Skeletal muscle satellite cell (primary cell): ENCODE measurements at regions not wholly inside any gene's neighbourhood (a gene's known extent, or its start where the extent isn't known, plus 50 kb on each side); places are given as distances from the start of the nearest gene placed in this dataset.

ENCODE experiments used
- H3K27me3 ChIP-seq: 2 replicates; pipeline ENCODE4 v1.7.0; 2013; ENCODE audit warnings: low read length; ENCODE audit not compliant: control insufficient read depth, insufficient read depth
- H3K36me3 ChIP-seq: 2 replicates; pipeline ENCODE4 v1.7.0; 2013; ENCODE audit warnings: mild to moderate bottlenecking, control low read depth, low read length; ENCODE audit not compliant: insufficient read depth
- H3K4me1 ChIP-seq: 2 replicates; pipeline ENCODE4 v1.7.0; 2013; ENCODE audit warnings: low read length; ENCODE audit not compliant: control insufficient read depth, insufficient read depth
- H3K4me2 ChIP-seq: 2 replicates; pipeline ENCODE4 v1.7.0; 2013; ENCODE audit warnings: mild to moderate bottlenecking, low read length
- H3K4me3 ChIP-seq: 2 replicates; pipeline ENCODE4 v1.7.0; 2013; ENCODE audit warnings: low read length
- H3K9ac ChIP-seq: 2 replicates; pipeline ENCODE4 v1.7.0; 2013; ENCODE audit warnings: mild to moderate bottlenecking, low read depth, low read length, moderate library complexity
- H3K9me3 ChIP-seq: replicated peaks from 2 replicates; pipeline ENCODE4 v1.7.0; 2013; ENCODE audit warnings: mild to moderate bottlenecking, control low read depth, low read length

DNA sequence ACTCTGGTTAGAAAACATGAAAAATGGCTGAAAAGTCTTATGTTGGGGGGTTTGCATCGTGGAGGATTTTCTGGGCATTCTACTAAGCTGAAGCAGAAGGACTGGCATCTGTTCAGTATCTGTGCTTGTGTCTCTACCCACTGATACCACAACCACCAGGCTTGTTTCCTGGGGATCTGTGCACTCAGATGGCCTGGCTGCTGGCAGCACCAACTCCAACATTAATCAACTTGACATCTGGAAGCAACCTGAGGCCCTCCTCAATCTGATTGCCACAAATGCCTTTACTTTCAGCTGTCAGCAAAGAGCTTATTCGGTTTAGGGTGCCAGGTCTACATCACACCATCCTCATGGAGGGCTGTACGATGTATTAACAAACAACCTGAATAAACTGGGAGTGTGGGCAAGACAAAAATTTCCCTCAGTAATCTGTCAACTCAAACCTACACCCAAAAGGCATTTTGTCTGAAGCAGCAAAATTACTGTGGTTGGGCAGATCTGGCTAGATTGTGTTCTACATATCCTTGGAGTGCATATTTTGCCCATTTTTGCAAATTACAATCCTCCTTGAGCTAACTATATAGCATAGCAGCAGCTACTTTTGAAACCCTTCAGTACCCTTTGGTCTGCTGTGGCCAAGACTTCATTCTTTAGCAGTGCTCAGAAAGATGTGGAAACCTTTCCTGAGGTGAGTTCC lies 74.6 kb downstream of the FOXD1 start:
- Histone ChIP-seq H3K9ac (peak overlapping the region; percentile 61), H3K27me3 (no peaks in the 10 kb centered on the region), H3K36me3 (no peaks in the 10 kb centered on the region), H3K4me2 (peak overlapping the region; percentile 30), H3K9me3 (no peaks in the 10 kb centered on the region), H3K4me3 (no peak overlapping the region), H3K4me1 (peaks cover 77% of the 10 kb centered on the region)

DNA sequence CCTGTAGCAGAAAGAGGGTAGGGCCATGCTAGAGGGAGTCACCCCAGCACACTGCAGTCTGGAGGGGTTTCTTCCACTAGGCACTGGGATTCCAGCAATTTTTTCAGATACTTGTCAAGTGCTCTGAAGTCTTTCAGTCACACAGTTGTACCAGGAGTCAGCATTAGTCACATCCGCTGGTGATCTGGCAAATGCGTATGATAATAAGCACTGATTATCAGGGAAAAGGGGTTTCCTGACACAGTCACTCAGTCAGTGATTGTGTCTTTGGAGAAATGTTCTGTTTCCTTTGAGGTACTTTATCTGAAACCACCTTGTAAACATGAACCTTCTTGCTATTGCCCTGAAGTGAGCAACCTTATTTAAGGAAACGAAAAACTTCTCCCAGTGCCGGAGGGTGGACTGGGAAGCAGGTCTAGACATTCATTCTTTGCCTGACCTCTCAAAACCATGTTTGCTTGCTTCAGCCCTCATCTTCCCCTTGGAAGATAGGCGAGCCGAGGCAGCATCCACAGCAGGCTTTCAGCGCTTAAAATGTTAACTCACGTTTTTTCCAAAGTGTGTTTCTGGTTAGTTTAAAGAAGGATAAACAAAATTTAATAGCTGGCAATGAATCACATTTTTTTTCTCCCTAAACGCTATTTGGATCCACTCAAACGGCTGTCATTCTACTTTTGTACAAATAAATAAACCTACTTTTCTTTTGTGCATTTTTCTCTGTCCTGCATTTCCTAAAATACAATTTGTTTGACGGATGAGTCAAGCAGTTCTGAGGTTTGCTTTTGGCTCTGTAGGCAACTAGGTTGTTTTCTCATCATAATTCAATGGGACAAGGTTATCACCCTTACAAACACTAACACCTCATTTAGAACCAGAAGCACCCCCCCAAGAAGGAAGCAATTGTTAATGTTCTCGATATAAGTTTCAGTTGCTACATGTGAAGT lies 77.7 kb downstream of the FOXD1 start:
- H3K4me2 ChIP-seq = peak overlapping the region; percentile 80
- peak overlapping the region; percentile 84 for H3K9ac ChIP-seq
- H3K27me3 ChIP-seq = no peaks in the 10 kb centered on the region
- peak overlapping the region; percentile 51 for H3K4me3 ChIP-seq
- no peaks in the 10 kb centered on the region for H3K36me3 ChIP-seq
- no peaks in the 10 kb centered on the region for H3K9me3 ChIP-seq
- peaks cover 63% of the 10 kb centered on the region for H3K4me1 ChIP-seq

DNA sequence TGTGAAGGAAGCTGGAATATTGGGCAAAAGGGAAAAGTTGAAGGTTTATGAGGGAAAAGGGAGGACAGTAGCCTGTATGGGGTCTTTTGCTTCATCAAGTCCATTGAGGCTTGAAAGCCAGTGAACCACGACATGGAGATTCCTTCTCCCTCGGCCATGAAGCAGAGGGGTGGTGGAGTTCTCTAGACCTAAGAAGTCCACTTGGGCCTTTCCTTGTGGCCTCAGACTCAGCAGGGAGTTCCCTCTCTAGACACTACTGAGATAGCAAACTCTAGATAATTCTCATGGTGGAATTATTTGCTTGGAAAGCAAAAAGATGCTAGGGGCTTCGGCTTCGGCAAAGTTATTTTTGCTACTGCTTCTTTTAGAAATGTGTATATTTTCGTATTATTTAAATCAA lies 78.5 kb downstream of the FOXD1 start:
- H3K4me2 ChIP-seq = peak overlapping the region; percentile 80
- peak overlapping the region; percentile 64 for H3K9ac ChIP-seq
- no peaks in the 10 kb centered on the region for H3K9me3 ChIP-seq
- H3K36me3 ChIP-seq = no peaks in the 10 kb centered on the region
- peaks cover 64% of the 10 kb centered on the region for H3K4me1 ChIP-seq
- H3K4me3 ChIP-seq = no peak overlapping the region
- H3K27me3 ChIP-seq = no peaks in the 10 kb centered on the region

DNA sequence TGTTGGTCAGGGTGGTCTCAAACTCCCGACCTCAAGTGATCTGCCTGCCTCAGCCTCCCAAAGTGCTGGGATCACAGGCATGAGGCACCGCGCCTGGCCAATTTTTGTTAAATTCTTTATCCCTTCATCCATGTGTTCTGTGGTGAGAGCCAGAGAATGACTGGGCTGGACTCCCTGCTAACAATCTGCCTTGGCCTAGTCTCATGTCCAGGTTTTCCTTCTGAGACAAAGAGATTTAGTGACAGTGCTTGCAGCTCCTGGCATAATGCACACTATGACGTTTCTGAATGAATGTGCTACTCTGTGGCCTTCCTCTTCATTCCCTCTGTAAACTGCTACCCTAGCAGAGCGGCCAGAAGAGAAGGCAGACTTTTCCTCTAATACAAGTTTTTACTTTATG lies 79.3 kb downstream of the FOXD1 start:
- Histone ChIP-seq H3K9ac (no peak overlapping the region), H3K4me1 (peaks cover 64% of the 10 kb centered on the region), H3K36me3 (no peaks in the 10 kb centered on the region), H3K27me3 (no peaks in the 10 kb centered on the region), H3K4me2 (no peak overlapping the region), H3K9me3 (no peaks in the 10 kb centered on the region), H3K4me3 (no peak overlapping the region)

DNA sequence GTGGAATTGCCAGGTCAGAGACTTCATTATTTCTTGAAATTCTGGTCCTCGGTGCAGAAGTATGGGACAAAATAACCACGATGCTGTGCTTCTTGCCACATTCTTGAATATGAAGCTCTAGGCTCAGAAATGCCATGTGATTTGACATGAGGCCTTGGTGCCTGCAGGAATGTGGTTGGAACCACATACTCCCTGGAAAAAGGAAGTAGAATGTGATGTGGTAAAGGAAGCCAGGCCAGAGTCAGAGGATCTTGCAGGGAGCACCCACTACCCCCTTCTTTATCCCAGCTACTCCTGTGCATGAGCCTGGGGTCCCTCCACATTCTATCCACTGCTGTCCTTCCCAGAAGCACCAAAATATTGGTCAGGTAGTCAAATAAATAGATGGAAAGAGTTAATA lies 80.9 kb downstream of the FOXD1 start:
- Histone ChIP-seq H3K4me2 (no peak overlapping the region), H3K9me3 (no peaks in the 10 kb centered on the region), H3K4me3 (no peak overlapping the region), H3K4me1 (peaks cover 58% of the 10 kb centered on the region), H3K27me3 (no peaks in the 10 kb centered on the region), H3K36me3 (no peaks in the 10 kb centered on the region), H3K9ac (no peak overlapping the region)

- Histone ChIP-seq H3K9me3 (no peaks in the 10 kb centered on the region), H3K4me3 (peak overlapping the region; percentile 18), H3K4me1 (peaks cover 44% of the 10 kb centered on the region), H3K9ac (peak overlapping the region; percentile 63), H3K36me3 (no peaks in the 10 kb centered on the region), H3K27me3 (no peaks in the 10 kb centered on the region), H3K4me2 (peak overlapping the region; percentile 43)
Observed at GRCh38 chr5:73365990-73366667, 82.4 kb downstream of the FOXD1 start.

DNA sequence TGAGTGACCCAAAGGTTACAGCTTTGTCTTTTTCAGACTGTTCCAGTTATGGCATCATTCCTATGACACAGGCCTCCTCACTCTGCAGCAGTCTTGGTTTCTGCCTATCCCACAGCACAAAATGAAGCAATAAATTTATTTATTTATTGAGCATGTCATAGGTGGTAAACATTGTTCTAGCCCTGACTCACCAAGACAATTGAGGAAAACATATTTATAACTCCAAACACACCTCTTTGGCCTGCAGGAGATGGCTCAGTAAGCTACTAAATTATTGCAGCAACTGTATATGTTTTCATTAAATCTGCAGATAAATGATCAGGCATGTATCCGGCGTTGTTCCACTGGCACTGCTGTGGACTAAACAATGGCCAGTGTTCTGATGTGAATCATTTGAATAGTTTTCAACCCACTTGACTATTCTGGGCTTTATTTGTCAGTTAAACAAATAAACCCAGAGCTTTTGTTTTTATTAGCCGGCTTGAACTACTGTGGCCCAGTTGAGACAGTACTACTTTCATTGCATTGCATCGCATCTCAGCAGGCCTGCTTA lies 83.2 kb downstream of the FOXD1 start:
- no peaks in the 10 kb centered on the region for H3K36me3 ChIP-seq
- H3K9me3 ChIP-seq = no peaks in the 10 kb centered on the region
- H3K4me1 ChIP-seq = peaks cover 38% of the 10 kb centered on the region
- H3K4me3 ChIP-seq = no peak overlapping the region
- no peaks in the 10 kb centered on the region for H3K27me3 ChIP-seq
- H3K9ac ChIP-seq = peak overlapping the region; percentile 63
- H3K4me2 ChIP-seq = peak overlapping the region; percentile 43

DNA sequence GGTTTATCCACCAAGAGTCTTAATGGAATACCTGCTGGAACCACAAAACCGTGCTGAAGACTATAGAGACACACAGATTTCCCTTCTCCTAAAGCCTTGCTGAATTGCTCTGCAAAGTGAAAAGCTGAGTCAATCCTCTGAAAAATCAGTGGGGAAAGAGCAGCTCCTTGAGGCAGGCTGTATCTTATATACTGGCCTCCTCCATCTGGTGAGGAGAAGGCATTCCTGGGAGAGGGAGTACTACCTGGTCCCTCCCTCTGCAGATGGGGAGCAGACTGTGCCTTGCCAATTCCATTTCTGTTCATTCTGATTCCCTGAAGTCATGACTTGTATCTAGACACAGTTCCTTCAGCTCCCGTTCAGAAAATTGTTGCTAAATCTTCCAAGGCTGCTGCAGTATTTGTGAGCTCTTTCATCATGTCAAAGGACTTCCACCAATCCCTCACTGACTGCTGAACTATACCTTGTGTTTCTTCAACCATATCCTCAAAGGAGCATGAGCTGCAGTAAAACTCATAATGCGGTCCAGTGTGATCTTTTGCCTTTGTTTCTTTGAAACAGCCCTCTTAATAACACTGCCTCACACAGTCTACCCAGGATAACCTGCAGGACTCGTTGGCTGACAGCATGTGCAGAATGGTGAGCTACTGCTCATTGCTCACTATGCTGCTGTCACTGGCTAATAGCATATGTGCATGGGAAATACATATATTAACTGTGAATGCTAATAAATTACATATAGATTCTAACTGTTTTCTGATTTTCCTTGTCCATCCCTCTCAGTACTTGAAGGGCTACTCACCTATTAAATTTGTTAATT lies 84.5 kb downstream of the FOXD1 start:
- Histone ChIP-seq H3K4me1 (peaks cover 26% of the 10 kb centered on the region), H3K36me3 (no peaks in the 10 kb centered on the region), H3K4me2 (no peak overlapping the region), H3K9me3 (no peaks in the 10 kb centered on the region), H3K9ac (no peak overlapping the region), H3K27me3 (no peaks in the 10 kb centered on the region), H3K4me3 (no peak overlapping the region)

- Histone ChIP-seq H3K4me1 (peaks cover 4% of the 10 kb centered on the region), H3K9ac (no peak overlapping the region), H3K4me2 (no peak overlapping the region), H3K4me3 (no peak overlapping the region), H3K9me3 (no peaks in the 10 kb centered on the region), H3K36me3 (no peaks in the 10 kb centered on the region), H3K27me3 (peaks cover 4% of the 10 kb centered on the region)
Observed at GRCh38 chr5:73359395-73359794, 89.2 kb downstream of the FOXD1 start.

- H3K36me3 ChIP-seq = no peaks in the 10 kb centered on the region
- H3K4me1 ChIP-seq = no peaks in the 10 kb centered on the region
- peaks cover 4% of the 10 kb centered on the region for H3K27me3 ChIP-seq
- no peak overlapping the region for H3K4me3 ChIP-seq
- no peak overlapping the region for H3K9ac ChIP-seq
- H3K9me3 ChIP-seq = no peaks in the 10 kb centered on the region
- no peak overlapping the region for H3K4me2 ChIP-seq
Observed at GRCh38 chr5:73358366-73358765, 90.2 kb downstream of the FOXD1 start.
